H9 (cell line): ENCODE measurements at regions not wholly inside any gene's neighbourhood (a gene's known extent, or its start where the extent isn't known, plus 50 kb on each side); places are given as distances from the start of the nearest gene placed in this dataset.
"Not testable (repeated sequence)": the region's sequence is repeated elsewhere in the genome, so short reads cannot be mapped to it uniquely, and the experiment has no call there.

Experiments used
- DNase-seq: peaks from one replicate; pipeline ENCODE4 v3.0.0-alpha.2; 2017
- H2AFZ ChIP-seq: one replicate; pipeline ENCODE4 v1.6.1; 2013; ENCODE audit warnings: mild to moderate bottlenecking, low read length, control low read depth, moderate library complexity
- H2AK5ac ChIP-seq: 2 replicates; pipeline ENCODE4 v1.6.1; 2013; ENCODE audit warnings: low read length, control low read depth, mixed read lengths; ENCODE audit not compliant: insufficient read length
- H2BK120ac ChIP-seq: one replicate; pipeline ENCODE4 v1.6.1; 2013; ENCODE audit warnings: low read depth, mild to moderate bottlenecking, low read length, control low read depth, inconsistent platforms; ENCODE audit not compliant: poor library complexity, severe bottlenecking
- H2BK12ac ChIP-seq: 2 replicates; pipeline ENCODE4 v1.6.1; 2013; ENCODE audit warnings: low read length, control low read depth, mixed read lengths, low read depth; ENCODE audit not compliant: insufficient read length
- H2BK15ac ChIP-seq: 2 replicates; pipeline ENCODE4 v1.6.1; 2013; ENCODE audit warnings: low read depth, low read length, control low read depth
- H2BK20ac ChIP-seq: one replicate; pipeline ENCODE4 v1.6.1; 2013; ENCODE audit warnings: low read depth, mild to moderate bottlenecking, low read length, control low read depth, inconsistent platforms; ENCODE audit not compliant: poor library complexity, severe bottlenecking
- H2BK5ac ChIP-seq: 2 replicates; pipeline ENCODE4 v1.6.1; 2013; ENCODE audit warnings: low read length, control low read depth, mixed read lengths; ENCODE audit not compliant: insufficient read length
- H3K14ac ChIP-seq: 2 replicates; pipeline ENCODE4 v1.6.1; 2013; ENCODE audit warnings: low read length, control low read depth; ENCODE audit not compliant: insufficient read depth
- H3K18ac ChIP-seq: 2 replicates; pipeline ENCODE4 v1.6.1; 2013; ENCODE audit warnings: low read depth, mild to moderate bottlenecking, mixed read lengths, low read length, control low read depth; ENCODE audit not compliant: insufficient read length
- H3K23ac ChIP-seq: 2 replicates; pipeline ENCODE4 v1.6.1; 2013; ENCODE audit warnings: low read length, control low read depth, mixed read lengths, low read depth; ENCODE audit not compliant: insufficient read length
- H3K23me2 ChIP-seq: 2 replicates; pipeline ENCODE4 v1.6.1; 2013; ENCODE audit warnings: low read depth, mild to moderate bottlenecking, mixed read lengths, low read length, control low read depth; ENCODE audit not compliant: insufficient read length, poor library complexity, severe bottlenecking
- H3K27ac ChIP-seq: 2 replicates; pipeline ENCODE4 v1.5.1; 2013; ENCODE audit warnings: low read length, control low read depth, mixed read lengths, low read depth; ENCODE audit not compliant: insufficient read length
- H3K27me3 ChIP-seq: 2 replicates; pipeline ENCODE4 v1.6.1; 2013; ENCODE audit warnings: low read length, control low read depth, inconsistent platforms; ENCODE audit not compliant: insufficient read depth
- H3K4ac ChIP-seq: 2 replicates; pipeline ENCODE4 v1.6.1; 2013; ENCODE audit warnings: low read depth, mild to moderate bottlenecking, control low read depth, inconsistent platforms, low read length, moderate library complexity
- H3K4me1 ChIP-seq: 2 replicates; pipeline ENCODE4 v1.6.1; 2013; ENCODE audit warnings: low read length, control low read depth, inconsistent platforms; ENCODE audit not compliant: insufficient read depth
- H3K4me2 ChIP-seq: 2 replicates; pipeline ENCODE4 v1.6.1; 2013; ENCODE audit warnings: low read length, control low read depth, mixed read lengths; ENCODE audit not compliant: insufficient read length, insufficient read depth
- H3K56ac ChIP-seq: 2 replicates; pipeline ENCODE4 v1.6.1; 2013; ENCODE audit warnings: low read depth, mild to moderate bottlenecking, mixed read lengths, low read length, control low read depth; ENCODE audit not compliant: insufficient read length
- H3K79me1 ChIP-seq: 2 replicates; pipeline ENCODE4 v1.6.1; 2013; ENCODE audit warnings: low read depth, mild to moderate bottlenecking, moderate library complexity, low read length, control low read depth, inconsistent platforms; ENCODE audit not compliant: insufficient read depth, poor library complexity, severe bottlenecking
- H3K79me2 ChIP-seq: 2 replicates; pipeline ENCODE4 v1.6.1; 2013; ENCODE audit warnings: low read length, control low read depth, inconsistent platforms; ENCODE audit not compliant: insufficient read depth
- H3K9ac ChIP-seq: 2 replicates; pipeline ENCODE4 v1.6.1; 2013; ENCODE audit warnings: low read length, control low read depth, mixed read lengths; ENCODE audit not compliant: insufficient read length; ENCODE audit errors: extremely low read depth
- H3K9me3 ChIP-seq: one replicate; pipeline ENCODE4 v1.6.1; 2013; ENCODE audit warnings: low read depth, low read length, inconsistent platforms; ENCODE audit not compliant: control insufficient read depth
- H3T11ph ChIP-seq: one replicate; pipeline ENCODE4 v1.6.1; 2013; ENCODE audit warnings: mild to moderate bottlenecking, low read length, control low read depth, inconsistent platforms
- H4K20me1 ChIP-seq: one replicate; pipeline ENCODE4 v1.6.1; 2013; ENCODE audit not compliant: control insufficient read depth, insufficient read length, insufficient read depth
- H4K5ac ChIP-seq: 2 replicates; pipeline ENCODE4 v1.6.1; 2013; ENCODE audit warnings: low read depth, mild to moderate bottlenecking, mixed read lengths, low read length, control low read depth; ENCODE audit not compliant: insufficient read length
- H4K8ac ChIP-seq: replicated peaks from 2 replicates; pipeline ENCODE4 v1.6.1; 2013; ENCODE audit warnings: low read length, control low read depth, mixed read lengths, low read depth; ENCODE audit not compliant: insufficient read length
- H4K91ac ChIP-seq: 2 replicates; pipeline ENCODE4 v1.6.1; 2013; ENCODE audit warnings: low read depth, mild to moderate bottlenecking, moderate library complexity, mixed read lengths, low read length, control low read depth; ENCODE audit not compliant: insufficient read length
- H3K27ac Mint-ChIP-seq, 3 experiments: 2 replicates in 2 of 3; 3 replicates in 1 of 3; pipeline ENCODE4 v1.8.0; 2020 to 2021; ENCODE audit warnings: mixed read lengths in 3 of 3, mild to moderate bottlenecking in 1 of 3, moderate library complexity in 1 of 3
- H3K27me3 Mint-ChIP-seq: 2 replicates; pipeline ENCODE4 v1.8.0; 2021; ENCODE audit warnings: low read depth, mild to moderate bottlenecking, moderate library complexity, mixed read lengths
- H3K36me3 Mint-ChIP-seq, 3 experiments: 2 replicates in 2 of 3; 3 replicates in 1 of 3; pipeline ENCODE4 v1.8.0; 2020 to 2021; ENCODE audit warnings: low read depth in 3 of 3, mixed read lengths in 3 of 3; ENCODE audit not compliant: insufficient read depth in 1 of 3
- H3K4me1 Mint-ChIP-seq, 2 experiments: 2 replicates each; pipeline ENCODE4 v1.8.0; 2020; ENCODE audit warnings: mixed read lengths in 2 of 2
- H3K4me3 Mint-ChIP-seq, 2 experiments: 2 replicates in 1 of 2; 3 replicates in 1 of 2; pipeline ENCODE4 v1.8.0; 2020 to 2021; ENCODE audit warnings: mild to moderate bottlenecking in 2 of 2, mixed read lengths in 2 of 2, moderate library complexity in 1 of 2
- H3K9me3 Mint-ChIP-seq, 2 experiments: 2 replicates in 1 of 2; 3 replicates in 1 of 2; pipeline ENCODE4 v1.8.0; 2020; ENCODE audit warnings: mild to moderate bottlenecking in 2 of 2, mixed read lengths in 2 of 2, moderate library complexity in 1 of 2
- WGBS: extraction: QIAGEN DNeasy Blood & Tissue Kit; methylation state at CpG from one replicate; pipeline ENCODE4 v1.1.7; 2013; ENCODE audit warnings: missing lambda C conversion rate, low lambda C conversion rate, mixed read lengths; ENCODE audit not compliant: insufficient read length; ENCODE audit errors: extremely low coverage; 5-methylcytosine and 5-hydroxymethylcytosine counted together
- TF ChIP-seq, protein P1 (sequence below): fragments of 200-600 bp; sonication (generic); conservative IDR thresholded peaks from 3 replicates; pipeline ENCODE4 v1.8.0; 2021; ENCODE audit warnings: antibody characterized with exemption, mild to moderate bottlenecking

DNA sequence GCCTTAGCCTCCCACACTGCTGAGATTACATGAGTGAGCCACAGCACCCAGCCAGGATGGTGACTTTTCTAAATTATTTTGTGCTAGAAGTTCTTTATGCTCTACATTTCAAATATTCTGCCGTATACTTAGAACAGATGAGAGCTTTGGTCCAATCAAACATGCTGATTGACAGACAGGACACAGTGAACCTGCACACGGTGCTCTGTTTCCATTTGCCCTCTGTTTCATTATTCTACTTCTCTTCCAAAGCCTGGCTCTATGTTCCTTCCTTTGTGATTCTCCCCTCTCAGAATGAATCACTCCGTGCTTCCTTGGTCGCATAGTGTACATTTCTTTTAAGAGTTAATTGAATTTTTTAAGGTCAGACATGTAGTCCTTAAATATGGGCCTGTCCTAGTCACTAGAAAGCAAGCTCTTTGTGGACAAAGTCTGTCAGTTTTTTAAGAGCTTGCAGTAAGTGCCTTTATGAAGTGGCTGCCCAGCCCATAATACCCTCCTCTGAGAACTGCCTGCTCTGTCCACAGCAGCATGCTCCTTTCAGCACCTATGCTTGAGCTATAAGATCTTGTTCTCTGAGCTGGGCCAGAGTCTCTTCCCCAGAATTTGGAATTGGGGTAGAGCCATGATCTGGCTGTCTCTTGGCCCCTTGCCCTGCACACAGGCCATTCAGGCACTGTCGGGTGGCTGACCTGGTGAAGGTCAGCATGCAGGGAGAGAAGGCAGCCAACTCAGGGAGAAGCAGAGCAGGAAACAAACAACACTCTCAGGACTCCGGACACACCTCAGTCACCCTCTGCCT, 66.8 kb upstream of the SLC44A3 start:
- Histone ChIP-seq H3K9me3 (no peaks in the 10 kb centered on the region), H3K79me2 (no peaks in the 10 kb centered on the region), H3K79me1 (no peaks in the 10 kb centered on the region), H3K4me1 (peaks cover 3% of the 10 kb centered on the region; the same call in 1 of the 2 replicates), H4K5ac (no peak overlapping the region), H3K4ac (no peak overlapping the region), H3K56ac (no peak overlapping the region), H2AFZ (no peak overlapping the region), H3T11ph (no peak overlapping the region), H3K18ac (no peak overlapping the region), H4K91ac (no peak overlapping the region), H2AK5ac (no peak overlapping the region), H2BK20ac (no peak overlapping the region), H3K23me2 (no peaks in the 10 kb centered on the region), H2BK5ac (no peak overlapping the region), H3K27me3 (no peaks in the 10 kb centered on the region), H3K14ac (no peak overlapping the region), H3K23ac (no peak overlapping the region), H4K8ac (no peak overlapping the region), H2BK12ac (no peak overlapping the region), H3K27ac (no peak overlapping the region), H3K9ac (no peak overlapping the region), H4K20me1 (no peaks in the 10 kb centered on the region), H2BK15ac (no peak overlapping the region), H3K4me2 (no peak overlapping the region), H2BK120ac (no peak overlapping the region)
- peak overlapping the region in 2 of 3 experiments; percentile 55 to 66; a peak in 2 of 7 replicates for H3K27ac Mint-ChIP-seq
- peaks cover 30 to 32% of the 10 kb centered on the region in 2 experiments for H3K4me1 Mint-ChIP-seq
- no peaks in the 10 kb centered on the region; the same call in 1 of the 2 replicates for H3K27me3 Mint-ChIP-seq
- peaks cover 8 to 9% of the 10 kb centered on the region in 2 experiments; a peak in 4 of 5 replicates for H3K9me3 Mint-ChIP-seq
- DNase-seq: no peak
- TF ChIP-seq, protein P1, sequence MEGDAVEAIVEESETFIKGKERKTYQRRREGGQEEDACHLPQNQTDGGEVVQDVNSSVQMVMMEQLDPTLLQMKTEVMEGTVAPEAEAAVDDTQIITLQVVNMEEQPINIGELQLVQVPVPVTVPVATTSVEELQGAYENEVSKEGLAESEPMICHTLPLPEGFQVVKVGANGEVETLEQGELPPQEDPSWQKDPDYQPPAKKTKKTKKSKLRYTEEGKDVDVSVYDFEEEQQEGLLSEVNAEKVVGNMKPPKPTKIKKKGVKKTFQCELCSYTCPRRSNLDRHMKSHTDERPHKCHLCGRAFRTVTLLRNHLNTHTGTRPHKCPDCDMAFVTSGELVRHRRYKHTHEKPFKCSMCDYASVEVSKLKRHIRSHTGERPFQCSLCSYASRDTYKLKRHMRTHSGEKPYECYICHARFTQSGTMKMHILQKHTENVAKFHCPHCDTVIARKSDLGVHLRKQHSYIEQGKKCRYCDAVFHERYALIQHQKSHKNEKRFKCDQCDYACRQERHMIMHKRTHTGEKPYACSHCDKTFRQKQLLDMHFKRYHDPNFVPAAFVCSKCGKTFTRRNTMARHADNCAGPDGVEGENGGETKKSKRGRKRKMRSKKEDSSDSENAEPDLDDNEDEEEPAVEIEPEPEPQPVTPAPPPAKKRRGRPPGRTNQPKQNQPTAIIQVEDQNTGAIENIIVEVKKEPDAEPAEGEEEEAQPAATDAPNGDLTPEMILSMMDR: no peak
- no peak overlapping the region for H3K4me3 Mint-ChIP-seq
- WGBS: no CpG with 5 or more reads among the region's 6 CpGs
- H3K36me3 Mint-ChIP-seq: peaks cover 0 to 5% (median 5%) of the 10 kb centered on the region in 3 experiments; a peak in 4 of 7 replicates

DNA sequence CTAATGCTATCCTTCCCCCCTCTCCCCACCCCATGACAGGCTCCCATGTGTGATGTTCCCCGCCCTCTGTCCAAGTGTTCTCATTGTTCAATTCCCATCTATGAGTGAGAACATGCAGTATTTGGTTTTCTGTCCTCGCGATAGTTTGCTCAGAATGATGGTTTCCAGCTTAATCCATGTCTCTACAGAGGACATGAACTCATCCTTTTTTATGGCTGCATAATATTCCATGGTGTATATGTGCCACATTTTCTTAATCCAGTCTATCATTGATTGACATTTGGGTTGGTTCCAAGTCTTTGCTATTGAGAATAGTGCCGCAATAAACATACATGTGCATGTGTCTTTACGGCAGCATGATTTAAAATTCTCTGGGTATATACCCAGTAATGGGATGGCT, 68.7 kb upstream of the SLC44A3 start:
- not testable (repeated sequence) for H4K5ac ChIP-seq, DNase-seq, H3K23ac ChIP-seq, H3K9me3 Mint-ChIP-seq, H3K18ac ChIP-seq, H2AFZ ChIP-seq, H2BK15ac ChIP-seq, H3K9me3 ChIP-seq, H3K23me2 ChIP-seq, H3K36me3 Mint-ChIP-seq, H3K79me1 ChIP-seq, H4K8ac ChIP-seq, H3K79me2 ChIP-seq, H2BK12ac ChIP-seq, H3K4me3 Mint-ChIP-seq, H2BK20ac ChIP-seq, H3K27ac Mint-ChIP-seq, H3K4ac ChIP-seq, H3K14ac ChIP-seq, H3K4me2 ChIP-seq, H2BK5ac ChIP-seq, H4K91ac ChIP-seq, H3T11ph ChIP-seq, H3K56ac ChIP-seq, H3K4me1 ChIP-seq, H3K9ac ChIP-seq, H2AK5ac ChIP-seq, H2BK120ac ChIP-seq, H4K20me1 ChIP-seq, H3K27me3 Mint-ChIP-seq, H3K27me3 ChIP-seq, H3K27ac ChIP-seq
- WGBS: no CpG with 5 or more reads among the region's 5 CpGs
- peaks cover 26 to 29% of the 10 kb centered on the region in 2 experiments for H3K4me1 Mint-ChIP-seq
